C4-2B (cell line): ENCODE measurements at regions not wholly inside any gene's neighbourhood (a gene's known extent, or its start where the extent isn't known, plus 50 kb on each side); places are given as distances from the start of the nearest gene placed in this dataset.

Source experiments
- ZFX ChIP-seq: fragments of 450-650 bp; IDR thresholded peaks from 2 replicates; pipeline ENCODE4 v1.6.1; 2017
- TF ChIP-seq, protein P1 (sequence below): fragments of 450-650 bp; conservative IDR thresholded peaks from 2 replicates; pipeline ENCODE4 v1.5.1; 2017; ENCODE audit warnings: mild to moderate bottlenecking

DNA sequence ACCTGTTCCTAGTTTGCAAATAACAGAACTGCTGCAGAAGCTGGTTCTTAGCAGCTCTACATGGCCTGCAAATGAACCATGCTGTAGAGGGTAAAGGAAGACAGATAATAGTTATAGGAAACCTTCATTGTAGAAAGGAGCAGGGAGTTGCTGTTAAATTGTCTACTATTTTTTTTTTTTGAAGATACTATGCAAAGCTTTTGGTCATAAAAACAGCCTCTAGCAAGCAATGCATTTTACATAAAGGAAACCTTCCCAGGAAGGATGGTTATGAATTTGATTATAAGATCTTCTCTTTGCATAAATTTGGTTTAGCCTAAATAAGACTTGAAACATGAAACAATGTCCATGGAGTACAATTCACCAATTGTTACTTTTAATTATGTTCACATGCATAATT, 793.4 kb downstream of the SLC4A3 start:
- TF ChIP-seq, protein P1, sequence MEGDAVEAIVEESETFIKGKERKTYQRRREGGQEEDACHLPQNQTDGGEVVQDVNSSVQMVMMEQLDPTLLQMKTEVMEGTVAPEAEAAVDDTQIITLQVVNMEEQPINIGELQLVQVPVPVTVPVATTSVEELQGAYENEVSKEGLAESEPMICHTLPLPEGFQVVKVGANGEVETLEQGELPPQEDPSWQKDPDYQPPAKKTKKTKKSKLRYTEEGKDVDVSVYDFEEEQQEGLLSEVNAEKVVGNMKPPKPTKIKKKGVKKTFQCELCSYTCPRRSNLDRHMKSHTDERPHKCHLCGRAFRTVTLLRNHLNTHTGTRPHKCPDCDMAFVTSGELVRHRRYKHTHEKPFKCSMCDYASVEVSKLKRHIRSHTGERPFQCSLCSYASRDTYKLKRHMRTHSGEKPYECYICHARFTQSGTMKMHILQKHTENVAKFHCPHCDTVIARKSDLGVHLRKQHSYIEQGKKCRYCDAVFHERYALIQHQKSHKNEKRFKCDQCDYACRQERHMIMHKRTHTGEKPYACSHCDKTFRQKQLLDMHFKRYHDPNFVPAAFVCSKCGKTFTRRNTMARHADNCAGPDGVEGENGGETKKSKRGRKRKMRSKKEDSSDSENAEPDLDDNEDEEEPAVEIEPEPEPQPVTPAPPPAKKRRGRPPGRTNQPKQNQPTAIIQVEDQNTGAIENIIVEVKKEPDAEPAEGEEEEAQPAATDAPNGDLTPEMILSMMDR, result no peak
- no peak for TF ChIP-seq ZFX
